Left ventricle myocardium inferior (tissue), 1 donor: ENCODE measurements at regions not wholly inside any gene's neighbourhood (a gene's known extent, or its start where the extent isn't known, plus 50 kb on each side); places are given as distances from the start of the nearest gene placed in this dataset.

Experiments
- DNase-seq: peaks from one replicate; pipeline ENCODE4 v3.0.0-alpha.2; 2020
- H3K27ac ChIP-seq: fragments of 200-600 bp; replicated peaks from 2 replicates; pipeline ENCODE4 v1.8.0; 2021
- H3K27me3 ChIP-seq: fragments of 200-600 bp; 2 replicates; pipeline ENCODE4 v1.8.0; 2021; ENCODE audit warnings: low read depth
- H3K36me3 ChIP-seq: fragments of 200-600 bp; 2 replicates; pipeline ENCODE4 v1.8.0; 2021
- H3K4me1 ChIP-seq: fragments of 200-600 bp; 2 replicates; pipeline ENCODE4 v1.8.0; 2021
- H3K4me3 ChIP-seq: fragments of 200-600 bp; 2 replicates; pipeline ENCODE4 v1.8.0; 2021; ENCODE audit warnings: mild to moderate bottlenecking, moderate library complexity
- H3K9me3 ChIP-seq: fragments of 200-600 bp; replicated peaks from 2 replicates; pipeline ENCODE4 v1.8.0; 2021
- CTCF ChIP-seq: fragments of 200-600 bp; IDR thresholded peaks from 2 replicates; pipeline ENCODE4 v1.8.0; 2021; ENCODE audit warnings: antibody characterized with exemption, mild to moderate bottlenecking, borderline replicate concordance
- intact Hi-C: fragments of 100-400 bp; cut with micrococcal nuclease; formaldehyde crosslinking; loops from one replicate; pipeline ENCODE4 v1.11.0; 2022
- donor health status: DM: no; HTN: yes; CAD: no; lungs with severe emphysema.

- no peaks in the 10 kb centered on the region for H3K9me3 ChIP-seq
- H3K4me1 ChIP-seq = no peaks in the 10 kb centered on the region
- intact Hi-C loops = no loop called here
- peaks cover 19% of the 10 kb centered on the region for H3K27me3 ChIP-seq
- no peak for DNase-seq
- no peaks in the 10 kb centered on the region for H3K36me3 ChIP-seq
- no peak overlapping the region for H3K4me3 ChIP-seq
- no peak for TF ChIP-seq CTCF
- no peak overlapping the region for H3K27ac ChIP-seq
These were observed 185.4 kb downstream of the ABCC12 start for GRCh38 chr16:47970291-47970931.

- Histone ChIP-seq H3K27ac (no peak overlapping the region), H3K36me3 (no peaks in the 10 kb centered on the region), H3K4me1 (no peaks in the 10 kb centered on the region), H3K4me3 (no peak overlapping the region), H3K27me3 (peaks cover 5% of the 10 kb centered on the region), H3K9me3 (no peaks in the 10 kb centered on the region)
- no peak for TF ChIP-seq CTCF
- DNase-seq = no peak
- intact Hi-C loops = no loop called here
These were observed 188.4 kb downstream of the ABCC12 start for GRCh38 chr16:47967374-47967773.

- no peaks in the 10 kb centered on the region for H3K4me1 ChIP-seq
- no peak overlapping the region for H3K4me3 ChIP-seq
- peaks cover 5% of the 10 kb centered on the region for H3K27me3 ChIP-seq
- TF ChIP-seq CTCF = no peak
- no peaks in the 10 kb centered on the region for H3K36me3 ChIP-seq
- intact Hi-C loops = no loop called here
- DNase-seq = no peak
- no peak overlapping the region for H3K27ac ChIP-seq
- no peaks in the 10 kb centered on the region for H3K9me3 ChIP-seq
These were observed 189.5 kb downstream of the ABCC12 start for GRCh38 chr16:47966325-47966724.

GRCh38 chr16:47965439-47965838, 190.4 kb downstream of the ABCC12 start:
- intact Hi-C loops = no loop called here
- H3K27me3 ChIP-seq = peaks cover 8% of the 10 kb centered on the region
- H3K4me3 ChIP-seq = no peak overlapping the region
- H3K4me1 ChIP-seq = no peaks in the 10 kb centered on the region
- no peaks in the 10 kb centered on the region for H3K9me3 ChIP-seq
- no peak for DNase-seq
- H3K27ac ChIP-seq = no peak overlapping the region
- TF ChIP-seq CTCF = no peak
- no peaks in the 10 kb centered on the region for H3K36me3 ChIP-seq

- DNase-seq = no peak
- TF ChIP-seq CTCF = no peak
- Histone ChIP-seq H3K27ac (no peak overlapping the region), H3K4me3 (no peak overlapping the region), H3K4me1 (no peaks in the 10 kb centered on the region), H3K36me3 (no peaks in the 10 kb centered on the region), H3K9me3 (no peaks in the 10 kb centered on the region), H3K27me3 (peaks cover 4% of the 10 kb centered on the region)
- intact Hi-C loops = no loop called here
These were observed 197.1 kb downstream of the ABCC12 start for GRCh38 chr16:47958726-47959125.

- no peak for TF ChIP-seq CTCF
- peaks cover 4% of the 10 kb centered on the region for H3K27me3 ChIP-seq
- no peak for DNase-seq
- intact Hi-C loops = no loop called here
- H3K36me3 ChIP-seq = no peaks in the 10 kb centered on the region
- no peak overlapping the region for H3K27ac ChIP-seq
- H3K9me3 ChIP-seq = no peaks in the 10 kb centered on the region
- H3K4me3 ChIP-seq = no peak overlapping the region
- H3K4me1 ChIP-seq = no peaks in the 10 kb centered on the region
These were observed 198.9 kb downstream of the ABCC12 start for GRCh38 chr16:47956916-47957315.
